ENCODE measurements at regions not wholly inside any gene's neighbourhood (a gene's known extent, or its start where the extent isn't known, plus 50 kb on each side); places are given as distances from the start of the nearest gene placed in this dataset.

DNA sequence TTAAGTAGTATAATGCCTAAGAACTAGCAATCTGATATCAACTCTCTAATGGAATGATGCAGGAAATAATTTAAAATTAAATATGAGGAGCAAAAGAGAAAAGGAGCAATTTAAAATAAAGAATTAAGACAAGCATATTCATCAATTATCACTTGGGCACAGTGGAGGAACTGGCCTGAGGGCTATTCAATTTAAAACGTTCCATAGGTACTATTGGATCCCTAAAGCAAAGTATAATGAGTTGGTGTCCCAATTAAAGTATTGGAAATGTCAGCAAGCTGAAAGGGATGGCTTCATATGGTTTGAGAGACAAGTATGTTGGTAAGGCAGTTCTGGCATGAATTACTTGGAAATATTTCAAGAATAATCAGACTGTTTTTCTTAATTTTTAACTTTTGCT is 2064.1 kb upstream of the TENM3 start:
- DNase-seq (ENCODE audit: low read depth): no peak
- TF ChIP-seq, protein P1, sequence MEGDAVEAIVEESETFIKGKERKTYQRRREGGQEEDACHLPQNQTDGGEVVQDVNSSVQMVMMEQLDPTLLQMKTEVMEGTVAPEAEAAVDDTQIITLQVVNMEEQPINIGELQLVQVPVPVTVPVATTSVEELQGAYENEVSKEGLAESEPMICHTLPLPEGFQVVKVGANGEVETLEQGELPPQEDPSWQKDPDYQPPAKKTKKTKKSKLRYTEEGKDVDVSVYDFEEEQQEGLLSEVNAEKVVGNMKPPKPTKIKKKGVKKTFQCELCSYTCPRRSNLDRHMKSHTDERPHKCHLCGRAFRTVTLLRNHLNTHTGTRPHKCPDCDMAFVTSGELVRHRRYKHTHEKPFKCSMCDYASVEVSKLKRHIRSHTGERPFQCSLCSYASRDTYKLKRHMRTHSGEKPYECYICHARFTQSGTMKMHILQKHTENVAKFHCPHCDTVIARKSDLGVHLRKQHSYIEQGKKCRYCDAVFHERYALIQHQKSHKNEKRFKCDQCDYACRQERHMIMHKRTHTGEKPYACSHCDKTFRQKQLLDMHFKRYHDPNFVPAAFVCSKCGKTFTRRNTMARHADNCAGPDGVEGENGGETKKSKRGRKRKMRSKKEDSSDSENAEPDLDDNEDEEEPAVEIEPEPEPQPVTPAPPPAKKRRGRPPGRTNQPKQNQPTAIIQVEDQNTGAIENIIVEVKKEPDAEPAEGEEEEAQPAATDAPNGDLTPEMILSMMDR (IDR thresholded peaks at IDR 0.05; ENCODE audit: control insufficient read depth, insufficient read depth, low read depth, low read length, missing control alignments): no peak
- H3K4me3 ChIP-seq (ENCODE audit: control insufficient read depth, low read depth, low read length): no peak overlapping the region

DNA sequence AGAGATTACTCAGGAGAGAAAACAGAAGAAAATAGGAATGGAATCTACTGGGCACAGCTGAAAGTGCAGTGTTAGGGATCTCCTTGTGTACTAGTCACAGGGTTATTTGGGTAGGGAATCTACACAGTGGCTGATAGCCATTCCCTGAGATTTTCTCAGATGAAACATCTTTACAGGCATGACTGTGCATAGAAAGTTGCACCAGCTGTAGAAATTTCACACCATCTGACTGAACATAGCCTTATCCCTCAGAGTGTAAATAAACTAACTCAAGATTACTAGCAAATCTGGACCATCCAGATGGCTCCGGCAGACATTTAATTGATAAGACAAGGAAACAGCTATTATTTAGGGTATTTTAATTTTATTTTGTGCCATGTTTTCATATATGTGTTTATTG is 2053.5 kb upstream of the TENM3 start:
- TF ChIP-seq, protein P1 (IDR thresholded peaks at IDR 0.05; ENCODE audit: control insufficient read depth, insufficient read depth, low read depth, low read length, missing control alignments): no peak
- DNase-seq (ENCODE audit: low read depth): no peak
- H3K4me3 ChIP-seq (ENCODE audit: control insufficient read depth, low read depth, low read length): no peak overlapping the region

DNA sequence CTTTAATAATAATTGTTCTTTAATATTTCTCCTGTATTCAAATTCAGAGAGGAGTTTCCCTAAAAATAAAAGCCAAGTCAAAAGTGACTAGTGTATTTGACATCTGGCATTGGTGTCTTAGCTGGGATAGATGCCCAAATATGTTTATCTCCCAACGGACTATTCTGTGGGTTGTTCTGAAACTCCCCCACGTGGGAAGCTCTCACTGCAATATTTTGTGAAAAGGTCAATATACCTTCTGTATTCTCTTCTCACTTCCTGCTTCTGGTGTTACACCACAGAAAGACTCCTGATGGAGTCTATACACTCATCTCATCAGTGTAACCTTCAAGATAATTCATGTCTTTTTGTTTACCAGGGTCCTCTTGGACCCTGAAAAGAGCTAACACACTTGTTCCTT is 2052.8 kb upstream of the TENM3 start:
- DNase-seq (ENCODE audit: low read depth): no peak
- TF ChIP-seq, protein P1 (IDR thresholded peaks at IDR 0.05; ENCODE audit: control insufficient read depth, insufficient read depth, low read depth, low read length, missing control alignments): no peak

DNA sequence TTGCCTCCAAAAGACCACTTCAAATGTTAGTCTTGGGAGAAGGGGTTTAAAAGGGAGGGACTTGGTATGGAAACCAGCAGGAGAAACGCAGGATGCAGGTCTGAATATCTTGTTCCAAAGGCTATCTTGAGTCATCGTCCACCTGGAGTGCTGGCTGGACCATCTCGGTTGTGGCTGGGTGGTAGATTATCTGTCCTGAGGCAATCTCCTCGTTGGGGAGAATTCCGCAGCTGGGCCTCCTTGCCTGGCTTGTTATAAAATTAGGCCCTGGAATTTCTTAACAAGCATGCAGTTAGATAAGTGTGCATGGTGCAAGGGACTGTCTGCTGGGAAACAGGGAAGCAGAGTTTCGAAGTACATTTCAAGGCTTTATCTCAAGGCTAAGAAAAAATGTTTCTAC is 2045.7 kb upstream of the TENM3 start:
- H3K4me3 ChIP-seq (ENCODE audit: control insufficient read depth, low read depth, low read length): no peak overlapping the region
- no peak for DNase-seq (ENCODE audit: low read depth)
- TF ChIP-seq, protein P1 (IDR thresholded peaks at IDR 0.05; ENCODE audit: control insufficient read depth, insufficient read depth, low read depth, low read length, missing control alignments): no peak

More for the DNA sequence above, 2052.8 kb upstream of the TENM3 start:
- no peak overlapping the region for H3K4me3 ChIP-seq (ENCODE audit: control insufficient read depth, low read depth, low read length)

DNA sequence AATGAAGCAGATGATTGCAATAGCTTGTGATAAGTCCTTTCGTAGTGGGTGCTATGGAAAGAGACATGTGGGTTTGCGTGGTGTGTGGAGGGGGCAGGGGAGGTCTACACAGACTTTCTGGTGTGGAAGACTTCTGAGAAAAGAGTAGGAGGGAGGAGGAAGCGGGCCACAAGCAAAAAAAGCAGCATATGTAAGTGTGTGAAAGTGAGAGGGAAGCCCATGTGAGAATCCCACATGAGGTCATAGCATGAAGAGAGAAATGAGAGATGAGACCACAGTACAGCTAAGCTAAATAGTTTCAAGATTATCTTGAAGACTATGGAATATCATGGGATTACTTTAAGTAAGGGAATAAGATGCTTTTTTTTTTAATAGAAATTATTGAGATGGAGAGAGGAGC is 2039.9 kb upstream of the TENM3 start:
- H3K4me3 ChIP-seq (ENCODE audit: control insufficient read depth, low read depth, low read length): no peak overlapping the region
- no peak for DNase-seq (ENCODE audit: low read depth)
- TF ChIP-seq, protein P1 (IDR thresholded peaks at IDR 0.05; ENCODE audit: control insufficient read depth, insufficient read depth, low read depth, low read length, missing control alignments): no peak

DNA sequence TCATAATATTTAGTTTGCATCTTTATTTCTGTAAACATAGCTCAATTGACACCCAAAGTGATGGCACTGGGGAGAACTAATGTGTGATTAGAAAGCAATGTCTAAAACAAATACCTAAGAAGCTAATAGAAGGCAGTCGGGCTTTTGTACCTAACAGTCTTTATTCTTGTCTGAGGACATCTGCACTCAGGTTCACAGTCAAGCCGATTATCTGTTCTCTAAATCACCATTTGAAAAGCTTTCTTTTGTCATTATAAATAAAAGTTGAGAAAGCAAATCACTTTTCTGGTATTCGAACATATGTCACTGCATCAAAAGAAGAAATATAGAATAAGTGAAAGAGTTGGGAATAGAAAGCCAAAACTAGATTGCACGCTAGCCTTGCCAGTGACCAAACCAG is 2037.9 kb upstream of the TENM3 start:
- H3K4me3 ChIP-seq (ENCODE audit: control insufficient read depth, low read depth, low read length): no peak overlapping the region
- TF ChIP-seq, protein P1 (IDR thresholded peaks at IDR 0.05; ENCODE audit: control insufficient read depth, insufficient read depth, low read depth, low read length, missing control alignments): no peak
- no peak for DNase-seq (ENCODE audit: low read depth)

DNA sequence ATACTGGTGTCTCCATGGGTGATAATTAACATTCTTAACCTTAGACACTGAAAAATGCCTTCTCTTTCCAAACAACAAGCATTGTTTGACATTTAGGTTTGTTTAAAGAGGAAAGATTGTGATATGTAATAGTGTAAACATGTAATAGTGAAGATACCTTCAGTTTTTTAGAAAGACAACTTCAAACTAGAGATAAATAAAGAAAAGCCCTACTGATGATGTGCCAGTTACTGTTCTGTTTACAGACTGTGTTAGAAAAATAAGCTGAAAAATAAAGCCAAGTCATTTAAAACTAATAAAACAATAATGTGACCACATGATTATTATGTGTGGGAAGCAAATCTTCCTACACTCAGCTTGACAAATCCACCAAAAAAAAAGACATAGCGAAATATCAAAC is 2035.3 kb upstream of the TENM3 start:
- DNase-seq (ENCODE audit: low read depth): no peak
- TF ChIP-seq, protein P1 (IDR thresholded peaks at IDR 0.05; ENCODE audit: control insufficient read depth, insufficient read depth, low read depth, low read length, missing control alignments): no peak
- no peak overlapping the region for H3K4me3 ChIP-seq (ENCODE audit: control insufficient read depth, low read depth, low read length)

Measured in AG09309 (cell line).